ENCODE measurements at regions not wholly inside any gene's neighbourhood (a gene's known extent, or its start where the extent isn't known, plus 50 kb on each side); places are given as distances from the start of the nearest gene placed in this dataset.

- Histone ChIP-seq H3K4me1 (ENCODE audit: control insufficient read depth in 1 of 2, insufficient read depth in 2 of 2, low read length in 2 of 2) (no peaks in the 10 kb centered on the region), H3K27me3 (ENCODE audit: control insufficient read depth in 2 of 2, insufficient read depth in 2 of 2, low read length in 2 of 2) (no peaks in the 10 kb centered on the region), H3K27ac (ENCODE audit: low read depth in 1 of 2, low read length in 2 of 2) (no peak overlapping the region), H3K9ac (ENCODE audit: insufficient read depth, low read length, poor library complexity, severe bottlenecking) (no peak overlapping the region), H3K79me2 (ENCODE audit: insufficient read depth, low read length) (no peaks in the 10 kb centered on the region), H3K4me3 (replicated peaks in 1 of 3; ENCODE audit: low read depth in 2 of 3, low read length in 3 of 3) (no peak overlapping the region), H3K9me3 (replicated peaks in 1 of 2; ENCODE audit: control insufficient read depth in 1 of 2, insufficient read depth in 1 of 2, low read length in 2 of 2) (peaks cover 15 to 27% of the 10 kb centered on the region in 2 donors), H2AFZ (ENCODE audit: insufficient read depth, low read depth, low read length, poor library complexity, severe bottlenecking) (no peak overlapping the region), H4K20me1 (ENCODE audit: insufficient read depth, low read length) (no peaks in the 10 kb centered on the region), H3K4me2 (replicated peaks; ENCODE audit: extremely low read depth, low read length, poor library complexity, severe bottlenecking) (no peak overlapping the region), H3K36me3 (replicated peaks in 1 of 2; ENCODE audit: control insufficient read depth in 1 of 2, insufficient read depth in 2 of 2, low read length in 2 of 2) (no peaks in the 10 kb centered on the region)
- Mint-ChIP-seq H3K27ac (no peak overlapping the region), H3K4me3 (no peak overlapping the region), H3K4me1 (no peaks in the 10 kb centered on the region), H3K9me3 (peaks cover 0 to 39% (median 13%) of the 10 kb centered on the region in 7 donors), H3K36me3 (no peaks in the 10 kb centered on the region), H3K27me3 (ENCODE audit: low read depth in 3 of 3) (peaks cover 0 to 2% (median 0%) of the 10 kb centered on the region in 3 donors)
- TF ChIP-seq CTCF (IDR thresholded peaks at IDR 0.05), result no peak
- intact Hi-C loops (cut with micrococcal nuclease), result no loop called here
- 91% methylated on average over 3 of the region's 3 CpGs for WGBS (ENCODE audit: insufficient coverage)
- DNase-seq, result no peak
Observed at GRCh38 chr6:19408331-19408730, 428.8 kb upstream of the ID4 start.

- no peak for DNase-seq
- Histone ChIP-seq H3K4me2 (replicated peaks; ENCODE audit: extremely low read depth, low read length, poor library complexity, severe bottlenecking) (no peak overlapping the region), H3K9me3 (replicated peaks in 1 of 2; ENCODE audit: control insufficient read depth in 1 of 2, insufficient read depth in 1 of 2, low read length in 2 of 2) (peaks cover 6 to 16% of the 10 kb centered on the region in 2 donors), H3K27ac (ENCODE audit: low read depth in 1 of 2, low read length in 2 of 2) (no peak overlapping the region), H3K4me1 (ENCODE audit: control insufficient read depth in 1 of 2, insufficient read depth in 2 of 2, low read length in 2 of 2) (no peaks in the 10 kb centered on the region), H3K79me2 (ENCODE audit: insufficient read depth, low read length) (no peaks in the 10 kb centered on the region), H2AFZ (ENCODE audit: insufficient read depth, low read depth, low read length, poor library complexity, severe bottlenecking) (no peak overlapping the region), H3K9ac (ENCODE audit: insufficient read depth, low read length, poor library complexity, severe bottlenecking) (no peak overlapping the region), H3K36me3 (replicated peaks in 1 of 2; ENCODE audit: control insufficient read depth in 1 of 2, insufficient read depth in 2 of 2, low read length in 2 of 2) (no peaks in the 10 kb centered on the region), H3K4me3 (replicated peaks in 1 of 3; ENCODE audit: low read depth in 2 of 3, low read length in 3 of 3) (no peak overlapping the region), H4K20me1 (ENCODE audit: insufficient read depth, low read length) (no peaks in the 10 kb centered on the region), H3K27me3 (ENCODE audit: control insufficient read depth in 2 of 2, insufficient read depth in 2 of 2, low read length in 2 of 2) (no peaks in the 10 kb centered on the region)
- H3K9me3 Mint-ChIP-seq, result peaks cover 4 to 22% (median 7%) of the 10 kb centered on the region in 7 donors
- intact Hi-C loops (cut with micrococcal nuclease), result no loop called here
- no peaks in the 10 kb centered on the region for H3K36me3 Mint-ChIP-seq
- TF ChIP-seq CTCF (IDR thresholded peaks at IDR 0.05), result no peak
- H3K4me3 Mint-ChIP-seq, result no peak overlapping the region
- H3K4me1 Mint-ChIP-seq, result no peaks in the 10 kb centered on the region
- H3K27ac Mint-ChIP-seq, result no peak overlapping the region
- peaks cover 0 to 2% (median 0%) of the 10 kb centered on the region in 3 donors for H3K27me3 Mint-ChIP-seq (ENCODE audit: low read depth in 3 of 3)
Observed at GRCh38 chr6:19410481-19410880, 426.7 kb upstream of the ID4 start.

Measured in CD14-positive monocyte (primary cell).